Ectodermal cell (in vitro differentiated cells): ENCODE measurements at regions not wholly inside any gene's neighbourhood (a gene's known extent, or its start where the extent isn't known, plus 50 kb on each side); places are given as distances from the start of the nearest gene placed in this dataset.
"Not testable (repeated sequence)": the region's sequence is repeated elsewhere in the genome, so short reads cannot be mapped to it uniquely, and the experiment has no call there.

Experiments
- H3K27ac ChIP-seq: 2 replicates; pipeline ENCODE4 v1.7.0; 2013; ENCODE audit warnings: mild to moderate bottlenecking, low read depth, low read length; ENCODE audit not compliant: insufficient read depth, poor library complexity, severe bottlenecking
- H3K27me3 ChIP-seq: 2 replicates; pipeline ENCODE4 v1.7.0; 2013; ENCODE audit warnings: mild to moderate bottlenecking, low read length; ENCODE audit not compliant: insufficient read depth, control insufficient read depth, poor library complexity, severe bottlenecking
- H3K36me3 ChIP-seq: one replicate; pipeline ENCODE4 v1.7.0; 2013; ENCODE audit warnings: low read length; ENCODE audit not compliant: control insufficient read depth, insufficient read depth
- H3K4me1 ChIP-seq: one replicate; pipeline ENCODE4 v1.7.0; 2013; ENCODE audit warnings: low read length; ENCODE audit not compliant: control insufficient read depth, insufficient read depth
- H3K4me3 ChIP-seq: 2 replicates; pipeline ENCODE4 v1.7.0; 2013; ENCODE audit warnings: low read depth, low read length, control low read depth; ENCODE audit not compliant: insufficient read depth
- H3K9me3 ChIP-seq: 2 replicates; pipeline ENCODE4 v1.7.0; 2013; ENCODE audit warnings: mild to moderate bottlenecking, low read length, moderate library complexity; ENCODE audit not compliant: control insufficient read depth
- WGBS, 2 experiments: methylation state at CpG; one replicate each; pipeline ENCODE4 v1.1.7; 2013; ENCODE audit warnings: missing lambda C conversion rate in 2 of 2; 5-methylcytosine and 5-hydroxymethylcytosine counted together

GRCh38 chr11:110857892-110858546 is 145.8 kb upstream of the ARHGAP20 start:
- no peaks in the 10 kb centered on the region for H3K9me3 ChIP-seq
- H3K4me1 ChIP-seq: no peaks in the 10 kb centered on the region
- H3K27me3 ChIP-seq: no peaks in the 10 kb centered on the region
- no peaks in the 10 kb centered on the region for H3K36me3 ChIP-seq
- no peak overlapping the region for H3K4me3 ChIP-seq
- WGBS, 2 experiments: 91 to 96% methylated on average over 4 of the region's 4 CpGs
- H3K27ac ChIP-seq: no peak overlapping the region

DNA sequence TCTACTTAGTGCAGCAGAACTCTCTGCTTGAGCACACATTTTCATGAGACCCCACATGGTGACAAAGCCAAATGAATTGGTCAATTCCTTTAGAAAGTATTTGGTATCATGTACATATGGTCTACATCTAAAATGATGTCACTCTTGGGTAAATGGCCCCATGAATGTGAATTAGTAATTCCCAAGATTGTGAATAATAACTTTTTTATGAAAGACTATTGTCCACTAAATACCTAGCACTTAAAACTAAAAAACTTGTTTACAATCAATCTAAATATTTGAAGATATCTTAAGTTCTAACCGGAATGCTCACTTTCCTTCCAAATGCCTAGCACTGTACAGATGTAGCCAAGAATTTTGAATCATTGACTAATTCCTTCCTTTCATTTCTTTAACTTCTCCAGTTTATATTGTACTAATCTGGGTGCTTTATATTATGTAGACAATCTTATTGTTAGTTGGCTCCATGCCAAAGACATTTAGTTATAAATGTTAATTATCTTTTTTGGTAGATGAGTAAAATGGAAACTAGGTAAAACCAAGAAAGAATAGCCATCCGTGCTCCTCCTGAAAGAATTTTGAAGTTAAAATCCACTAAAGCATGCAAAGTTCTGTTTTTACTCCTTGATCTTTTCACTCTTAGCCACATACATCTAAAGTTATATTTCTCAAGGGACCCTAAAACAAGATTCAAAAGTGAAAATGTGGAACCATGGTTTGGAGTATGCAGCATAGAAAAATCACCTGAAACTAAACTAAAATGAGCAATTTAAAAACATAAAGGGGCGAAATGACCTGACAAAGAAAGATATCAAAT is 145.0 kb upstream of the ARHGAP20 start:
- H3K27ac ChIP-seq: no peak overlapping the region
- H3K4me3 ChIP-seq: no peak overlapping the region
- H3K36me3 ChIP-seq: no peaks in the 10 kb centered on the region
- H3K27me3 ChIP-seq: no peaks in the 10 kb centered on the region
- 91 to 95% methylated on average over 3 of the region's 3 CpGs for WGBS, 2 experiments
- no peaks in the 10 kb centered on the region for H3K4me1 ChIP-seq
- no peaks in the 10 kb centered on the region for H3K9me3 ChIP-seq

DNA sequence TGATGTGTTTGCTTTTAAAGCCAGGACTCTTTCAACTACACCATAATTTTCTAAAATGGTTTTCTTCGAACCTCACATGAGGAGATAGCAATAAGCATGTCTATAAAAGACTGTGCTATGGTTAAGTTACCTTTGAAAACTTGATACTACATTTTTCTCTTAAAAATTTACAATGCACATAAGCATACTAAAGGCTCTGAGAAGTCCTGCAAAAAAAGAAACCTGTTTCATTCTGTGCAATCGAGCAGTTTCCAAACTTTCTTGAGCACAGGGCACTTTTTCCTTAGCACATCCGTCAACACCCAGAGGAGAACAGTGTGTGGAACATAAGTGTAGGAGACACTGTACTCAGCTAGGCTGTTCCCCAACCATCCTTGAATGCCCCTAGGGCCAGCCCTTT is 144.1 kb upstream of the ARHGAP20 start:
- H3K27ac ChIP-seq: no peak overlapping the region
- 89 to 92% methylated on average over 2 of the region's 3 CpGs for WGBS, 2 experiments
- no peak overlapping the region for H3K4me3 ChIP-seq
- no peaks in the 10 kb centered on the region for H3K4me1 ChIP-seq
- no peaks in the 10 kb centered on the region for H3K9me3 ChIP-seq
- H3K27me3 ChIP-seq: no peaks in the 10 kb centered on the region
- H3K36me3 ChIP-seq: no peaks in the 10 kb centered on the region

DNA sequence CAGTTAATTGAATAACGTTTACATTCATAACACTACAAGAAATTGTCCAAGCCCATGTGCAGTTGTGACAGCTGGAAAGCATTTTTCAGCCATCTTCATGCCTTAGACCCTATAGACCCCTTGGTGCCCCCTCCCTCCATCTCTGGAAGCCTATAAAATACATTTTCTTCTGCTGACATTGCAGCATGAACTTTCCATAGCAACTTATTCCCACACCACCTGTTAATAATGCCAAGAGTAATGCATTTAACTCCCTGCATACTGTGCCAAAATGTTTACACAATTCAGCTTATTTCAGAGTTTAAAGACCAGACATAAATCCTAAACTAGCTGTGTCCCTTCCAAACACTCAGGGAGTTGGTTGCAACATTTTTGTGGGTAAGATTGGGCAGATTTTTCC is 143.0 kb upstream of the ARHGAP20 start:
- Histone ChIP-seq H3K9me3 (no peaks in the 10 kb centered on the region), H3K4me3 (no peak overlapping the region), H3K27me3 (no peaks in the 10 kb centered on the region), H3K36me3 (no peaks in the 10 kb centered on the region), H3K4me1 (no peaks in the 10 kb centered on the region), H3K27ac (no peak overlapping the region)
- WGBS, 2 experiments: 88 to 92% methylated on average over 1 of the region's 1 CpG

- 92 to 96% methylated on average over 3 of the region's 3 CpGs for WGBS, 2 experiments
These were observed 140.8 kb upstream of the ARHGAP20 start for GRCh38 chr11:110852921-110853490.

DNA sequence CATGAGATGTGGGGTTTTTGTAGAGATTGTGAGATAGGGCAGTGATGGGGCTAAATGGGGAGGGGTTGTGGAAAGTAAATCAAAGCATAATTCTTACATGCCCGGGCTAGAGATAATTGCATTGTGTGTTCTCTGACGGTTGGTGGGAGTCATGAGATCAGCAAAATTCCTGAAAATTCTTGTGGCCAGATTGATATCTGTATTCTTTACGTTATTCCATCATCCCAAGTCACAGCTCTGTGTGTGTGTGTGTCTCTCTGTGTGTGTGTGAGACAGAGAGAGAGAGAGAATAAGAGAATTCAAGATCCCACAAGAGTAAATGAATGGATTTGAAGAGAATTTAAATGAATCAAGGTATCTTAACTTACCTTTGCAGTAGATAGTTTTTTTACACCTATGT is 138.6 kb upstream of the ARHGAP20 start:
- Histone ChIP-seq H3K36me3 (no peaks in the 10 kb centered on the region), H3K27me3 (no peaks in the 10 kb centered on the region), H3K9me3 (no peaks in the 10 kb centered on the region), H3K27ac (no peak overlapping the region), H3K4me1 (no peaks in the 10 kb centered on the region), H3K4me3 (no peak overlapping the region)
- 88 to 93% methylated on average over 3 of the region's 3 CpGs for WGBS, 2 experiments

More at GRCh38 chr11:110852921-110853490, 140.8 kb upstream of the ARHGAP20 start:
- no peak overlapping the region for H3K4me3 ChIP-seq
- H3K9me3 ChIP-seq: no peaks in the 10 kb centered on the region
- H3K4me1 ChIP-seq: no peaks in the 10 kb centered on the region
- H3K27ac ChIP-seq: no peak overlapping the region
- H3K27me3 ChIP-seq: no peaks in the 10 kb centered on the region
- no peaks in the 10 kb centered on the region for H3K36me3 ChIP-seq

GRCh38 chr11:110843053-110843452 is 130.8 kb upstream of the ARHGAP20 start:
- not testable (repeated sequence) for H3K27ac ChIP-seq, H3K9me3 ChIP-seq, H3K36me3 ChIP-seq, H3K4me1 ChIP-seq, H3K27me3 ChIP-seq, H3K4me3 ChIP-seq
- WGBS, 2 experiments: 67 to 87% methylated on average over 1 of the region's 1 CpG

DNA sequence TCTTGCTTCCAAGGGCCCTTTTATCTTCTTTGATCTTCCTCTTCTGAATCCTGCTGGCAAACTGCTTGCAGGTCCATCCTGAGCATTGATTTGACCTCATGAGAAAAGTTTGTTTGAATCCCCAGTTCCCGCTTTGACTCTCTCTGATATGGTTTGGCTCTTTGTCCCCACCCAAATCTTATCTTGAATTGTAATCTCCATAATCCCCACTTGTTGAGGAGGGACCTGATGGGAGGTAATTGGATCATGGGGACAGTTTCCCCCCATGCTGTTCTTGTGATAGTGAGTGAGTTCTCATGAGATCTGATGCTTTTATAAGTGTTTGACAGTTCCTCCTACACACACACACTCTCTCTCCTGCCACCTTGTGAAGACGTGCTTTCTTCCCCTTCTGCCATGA is 126.6 kb upstream of the ARHGAP20 start:
- Histone ChIP-seq H3K9me3 (no peaks in the 10 kb centered on the region), H3K4me1 (no peaks in the 10 kb centered on the region), H3K27ac (no peak overlapping the region), H3K27me3 (no peaks in the 10 kb centered on the region), H3K4me3 (no peak overlapping the region), H3K36me3 (no peaks in the 10 kb centered on the region)
- WGBS, 2 experiments: 72 to 76% methylated on average over 2 of the region's 2 CpGs

GRCh38 chr11:110837603-110838002 is 125.4 kb upstream of the ARHGAP20 start:
- Histone ChIP-seq H3K27me3 (no peaks in the 10 kb centered on the region), H3K36me3 (no peaks in the 10 kb centered on the region), H3K4me1 (no peaks in the 10 kb centered on the region), H3K9me3 (no peaks in the 10 kb centered on the region), H3K27ac (no peak overlapping the region), H3K4me3 (no peak overlapping the region)
- 97% methylated on average over 2 to 3 of the region's 3 CpGs for WGBS, 2 experiments

DNA sequence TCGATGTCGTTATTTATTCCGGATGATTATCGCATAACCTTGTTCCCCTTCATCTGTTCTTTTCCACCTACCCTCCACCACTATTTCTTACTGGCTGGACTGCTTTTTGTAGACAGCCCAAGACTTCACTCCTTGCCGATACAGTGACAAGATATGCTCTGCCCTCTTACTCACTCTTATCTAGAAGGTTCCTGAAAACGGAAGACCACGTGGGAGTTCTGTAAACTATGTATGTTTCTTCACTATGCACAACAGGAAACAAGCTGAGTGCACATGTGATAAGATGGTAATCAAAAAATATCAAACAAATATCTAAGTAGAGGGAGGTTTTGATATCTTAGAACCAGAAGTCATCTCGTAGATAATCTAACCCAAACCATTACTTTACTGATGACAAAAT is 122.9 kb upstream of the ARHGAP20 start:
- no peaks in the 10 kb centered on the region for H3K9me3 ChIP-seq

More for the DNA sequence above, 122.9 kb upstream of the ARHGAP20 start:
- no peak overlapping the region for H3K27ac ChIP-seq
- H3K4me3 ChIP-seq: no peak overlapping the region
- H3K4me1 ChIP-seq: no peaks in the 10 kb centered on the region
- 92 to 96% methylated on average over 7 to 8 of the region's 8 CpGs for WGBS, 2 experiments
- H3K36me3 ChIP-seq: no peaks in the 10 kb centered on the region
- H3K27me3 ChIP-seq: no peaks in the 10 kb centered on the region
